ENCODE measurements at regions not wholly inside any gene's neighbourhood (a gene's known extent, or its start where the extent isn't known, plus 50 kb on each side); places are given as distances from the start of the nearest gene placed in this dataset.

- CTCF ChIA-PET = no interaction called here
- dilution Hi-C loops (cut with HindIII; ENCODE audit: low sequenced_read_pairs, unreplicated experiment) = no loop called here
Measured at GRCh38 chr4:38497121-38497520, 166.9 kb upstream of the KLF3 start.

More at GRCh38 chr4:38497121-38497520, 166.9 kb upstream of the KLF3 start:
- Histone ChIP-seq H2BK15ac (ENCODE audit: low read depth, low read length) (no peak overlapping the region), H3K18ac (ENCODE audit: low read depth, low read length) (no peak overlapping the region), H2BK5ac (ENCODE audit: low read depth, low read length, poor library complexity, severe bottlenecking) (no peak overlapping the region), H4K8ac (ENCODE audit: low read depth in 2 of 2, low read length in 2 of 2) (no peak overlapping the region), H3K23ac (ENCODE audit: low read depth, low read length) (no peak overlapping the region), H4K91ac (ENCODE audit: insufficient read depth, low read depth, low read length) (no peak overlapping the region), H3K4ac (ENCODE audit: low read depth, low read length) (no peak overlapping the region), H4K5ac (ENCODE audit: low read depth, low read length) (no peak overlapping the region), H2BK20ac (ENCODE audit: low read depth, low read length) (no peak overlapping the region), H3K27ac (ENCODE audit: insufficient read depth, low read length) (no peak overlapping the region), H2AK5ac (ENCODE audit: low read depth, low read length) (no peak overlapping the region), H3K14ac (replicated peaks; ENCODE audit: low read depth, low read length) (no peak overlapping the region), H4K20me1 (ENCODE audit: insufficient read depth, low read length) (no peaks in the 10 kb centered on the region), H3K56ac (ENCODE audit: extremely low read depth, insufficient read depth, low read length) (no peak overlapping the region), H3K4me2 (ENCODE audit: low read depth, low read length) (no peak overlapping the region), H3K4me1 (ENCODE audit: control insufficient read depth, insufficient read depth, low read length) (no peaks in the 10 kb centered on the region), H3K4me3 (ENCODE audit: insufficient read depth, low read depth, low read length) (no peak overlapping the region), H2BK120ac (ENCODE audit: low read depth, low read length) (no peak overlapping the region), H3K27me3 (ENCODE audit: control insufficient read depth, insufficient read depth, low read length) (peaks cover 4% of the 10 kb centered on the region; the same call in 1 of the 2 replicates), H2AK9ac (replicated peaks; ENCODE audit: low read depth, low read length, poor library complexity) (no peak overlapping the region), H2AFZ (replicated peaks; ENCODE audit: low read length, poor library complexity) (no peak overlapping the region), H3K9ac (ENCODE audit: low read depth, low read length) (no peak overlapping the region), H3K9me1 (ENCODE audit: insufficient read depth, low read length) (no peaks in the 10 kb centered on the region), H3K36me3 (ENCODE audit: control insufficient read depth, insufficient read depth, low read length) (no peaks in the 10 kb centered on the region), H3K9me3 (ENCODE audit: control insufficient read depth, insufficient read depth, low read length) (no peaks in the 10 kb centered on the region), H3K79me1 (ENCODE audit: low read depth in 1 of 2, low read length in 2 of 2) (no peaks in the 10 kb centered on the region)
- TF ChIP-seq CTCF (conservative IDR thresholded peaks at IDR 0.05; ENCODE audit: low read depth, low read length) = no peak
- TF ChIP-seq RFX5 (IDR thresholded peaks at IDR 0.05; ENCODE audit: low read depth, low read length) = no peak
- no peak for TF ChIP-seq RCOR1 (IDR thresholded peaks at IDR 0.05; ENCODE audit: insufficient replicate concordance, low read length)
- no peak for TF ChIP-seq MXI1 (IDR thresholded peaks at IDR 0.05; ENCODE audit: borderline replicate concordance, low read depth, low read length)
- no peak for TF ChIP-seq MAFK (IDR thresholded peaks at IDR 0.05; ENCODE audit: low read depth, low read length)
- TF ChIP-seq ELK1 (IDR thresholded peaks at IDR 0.05; ENCODE audit: borderline replicate concordance, low read depth, low read length) = no peak
- no peak for TF ChIP-seq CEBPB (IDR thresholded peaks at IDR 0.05; ENCODE audit: low read depth, low read length)
- TF ChIP-seq NFE2L2 (IDR thresholded peaks at IDR 0.05; ENCODE audit: low read depth, low read length) = no peak
- TF ChIP-seq MAZ (IDR thresholded peaks at IDR 0.05; ENCODE audit: borderline replicate concordance, low read depth, low read length) = no peak
- TF ChIP-seq USF2 (IDR thresholded peaks at IDR 0.05; ENCODE audit: low read depth, low read length) = no peak
- TF ChIP-seq CHD1 (IDR thresholded peaks at IDR 0.05; ENCODE audit: low read depth, low read length) = no peak
- no peak for TF ChIP-seq FOS (IDR thresholded peaks at IDR 0.05; ENCODE audit: low read depth, low read length)
- TF ChIP-seq RAD21 (IDR thresholded peaks at IDR 0.05; ENCODE audit: low read length) = no peak
- TF ChIP-seq BHLHE40 (IDR thresholded peaks at IDR 0.05; ENCODE audit: low read depth, low read length) = no peak
- no peak for TF ChIP-seq SMC3 (IDR thresholded peaks at IDR 0.05; ENCODE audit: low read depth, low read length)
- no TSS peak for BruUV-seq (replicated peaks)
- POLR2A ChIA-PET (ENCODE audit: unreplicated experiment) = no interaction called here
- WGBS, 2 experiments (ENCODE audit: extremely low coverage in 2 of 2, insufficient read length in 1 of 2) = no CpG with 5 or more reads among the region's 3 CpGs
- ATAC-seq (ENCODE audit: low read depth) (no peak), DNase-seq (no peak)
- intact Hi-C loops (cut with micrococcal nuclease) (no loop called here), in situ Hi-C loops (cut with MboI; ENCODE audit: low sequenced_read_pairs) (loop anchor here (25.0 kb wide), 1 partner anchor 110 kb away; no protein-coding TSS in a partner anchor)

Data from IMR-90 (cell line).